Trophoblast cell (in vitro differentiated cells and primary cell): ENCODE measurements at regions not wholly inside any gene's neighbourhood (a gene's known extent, or its start where the extent isn't known, plus 50 kb on each side); places are given as distances from the start of the nearest gene placed in this dataset.

Source experiments
- DNase-seq, 2 donors: peaks; one replicate each; pipeline ENCODE4 v3.0.0-alpha.2; 2016
- H2AFZ ChIP-seq: 2 replicates; pipeline ENCODE4 v1.6.1; 2013; ENCODE audit warnings: low read length, moderate library complexity, mild to moderate bottlenecking; ENCODE audit not compliant: insufficient read depth, poor library complexity
- H2AK5ac ChIP-seq: 2 replicates; pipeline ENCODE4 v1.6.1; 2013; ENCODE audit warnings: mild to moderate bottlenecking, low read length
- H2BK120ac ChIP-seq: 2 replicates; pipeline ENCODE4 v1.6.1; 2013; ENCODE audit warnings: low read length, mild to moderate bottlenecking, moderate library complexity; ENCODE audit not compliant: insufficient read depth, poor library complexity
- H2BK12ac ChIP-seq: 2 replicates; pipeline ENCODE4 v1.6.1; 2013; ENCODE audit warnings: mild to moderate bottlenecking, low read length, moderate library complexity
- H2BK5ac ChIP-seq: 2 replicates; pipeline ENCODE4 v1.6.1; 2013; ENCODE audit warnings: low read length, low read depth, moderate library complexity, mild to moderate bottlenecking; ENCODE audit not compliant: poor library complexity
- H3K14ac ChIP-seq: 2 replicates; pipeline ENCODE4 v1.6.1; 2013; ENCODE audit warnings: mild to moderate bottlenecking, low read length
- H3K18ac ChIP-seq: 2 replicates; pipeline ENCODE4 v1.6.1; 2013; ENCODE audit warnings: mild to moderate bottlenecking, low read length
- H3K23ac ChIP-seq: 2 replicates; pipeline ENCODE4 v1.6.1; 2013; ENCODE audit warnings: low read length
- H3K27ac ChIP-seq: 2 replicates; pipeline ENCODE4 v1.5.1; 2013; ENCODE audit warnings: low read depth, mild to moderate bottlenecking, inconsistent platforms, low read length, moderate library complexity
- H3K27me3 ChIP-seq: 2 replicates; pipeline ENCODE4 v1.6.1; 2013; ENCODE audit warnings: inconsistent platforms, mild to moderate bottlenecking, low read length, moderate library complexity; ENCODE audit not compliant: insufficient read depth
- H3K36me3 ChIP-seq, 2 experiments: 1 replicate in 1 of 2; 2 replicates in 1 of 2; pipeline ENCODE4 v1.6.1; 2013; ENCODE audit warnings: low read length in 2 of 2, mild to moderate bottlenecking in 2 of 2, moderate library complexity in 1 of 2; ENCODE audit not compliant: insufficient read depth in 2 of 2, control insufficient read depth in 1 of 2
- H3K4ac ChIP-seq: 2 replicates; pipeline ENCODE4 v1.6.1; 2013; ENCODE audit warnings: low read depth, mild to moderate bottlenecking, low read length, moderate library complexity
- H3K4me1 ChIP-seq, 2 experiments: 1 replicate in 1 of 2; 2 replicates in 1 of 2; pipeline ENCODE4 v1.6.1; 2013; ENCODE audit warnings: low read length in 2 of 2, mild to moderate bottlenecking in 2 of 2, moderate library complexity in 1 of 2; ENCODE audit not compliant: insufficient read depth in 2 of 2, control insufficient read depth in 1 of 2
- H3K4me2 ChIP-seq: 2 replicates; pipeline ENCODE4 v1.6.1; 2013; ENCODE audit warnings: inconsistent platforms, mild to moderate bottlenecking, low read length, moderate library complexity
- H3K4me3 ChIP-seq: 2 replicates; pipeline ENCODE4 v1.5.1; 2013; ENCODE audit warnings: mild to moderate bottlenecking, low read depth, low read length, inconsistent platforms
- H3K79me1 ChIP-seq: one replicate; pipeline ENCODE4 v1.6.1; 2013; ENCODE audit warnings: low read length
- H3K79me2 ChIP-seq: 2 replicates; pipeline ENCODE4 v1.6.1; 2013; ENCODE audit warnings: low read length, mild to moderate bottlenecking; ENCODE audit not compliant: control insufficient read depth, insufficient read depth, poor library complexity
- H3K9ac ChIP-seq: 2 replicates; pipeline ENCODE4 v1.6.1; 2013; ENCODE audit warnings: mild to moderate bottlenecking, low read length
- H3K9me3 ChIP-seq: 2 replicates; pipeline ENCODE4 v1.6.1; 2013; ENCODE audit warnings: low read depth, mild to moderate bottlenecking, control low read depth, inconsistent platforms, low read length; ENCODE audit not compliant: insufficient read depth
- H4K12ac ChIP-seq: 2 replicates; pipeline ENCODE4 v1.6.1; 2013; ENCODE audit warnings: low read depth, mild to moderate bottlenecking, low read length, moderate library complexity
- H4K8ac ChIP-seq: 2 replicates; pipeline ENCODE4 v1.6.1; 2013; ENCODE audit warnings: low read depth, mild to moderate bottlenecking, low read length, moderate library complexity
- H4K91ac ChIP-seq: one replicate; pipeline ENCODE4 v1.6.1; 2013; ENCODE audit warnings: low read depth, mild to moderate bottlenecking, low read length, moderate library complexity
- WGBS: extraction: QIAGEN DNeasy Blood & Tissue Kit; methylation state at CpG from one replicate; pipeline ENCODE4 v1.1.7; 2013; ENCODE audit warnings: missing lambda C conversion rate; ENCODE audit not compliant: insufficient read length, insufficient coverage; ENCODE audit errors: extremely low coverage; 5-methylcytosine and 5-hydroxymethylcytosine counted together

DNA sequence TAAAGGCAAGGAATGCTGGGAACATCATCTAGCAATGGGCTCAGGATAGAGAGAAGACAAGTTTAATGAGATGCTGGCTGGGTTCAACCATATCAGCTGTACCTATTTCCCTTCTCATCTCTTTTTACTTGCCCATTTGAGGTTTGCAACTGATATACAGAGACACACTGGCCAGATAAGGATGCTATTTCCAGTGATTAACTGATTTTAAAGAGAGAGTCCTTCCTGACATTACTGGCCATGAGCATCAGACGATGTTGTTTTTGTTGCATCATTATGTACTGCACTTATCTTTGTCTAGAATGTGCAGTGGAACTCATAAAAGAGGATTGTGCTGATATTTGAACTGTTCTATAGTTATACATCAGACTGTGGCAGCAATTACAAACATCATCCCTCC, 252.7 kb downstream of the BTBD3 start:
- no peak overlapping the region for H3K4me3 ChIP-seq
- H3K23ac ChIP-seq = no peak overlapping the region
- H4K8ac ChIP-seq = no peak overlapping the region
- H3K18ac ChIP-seq = no peak overlapping the region
- H4K12ac ChIP-seq = no peak overlapping the region
- no peak overlapping the region for H2BK120ac ChIP-seq
- no peak overlapping the region for H3K14ac ChIP-seq
- H3K9me3 ChIP-seq = no peaks in the 10 kb centered on the region
- WGBS = no CpG with 5 or more reads among the region's 1 CpG
- no peaks in the 10 kb centered on the region for H3K27me3 ChIP-seq
- H2BK12ac ChIP-seq = no peak overlapping the region
- no peaks in the 10 kb centered on the region for H3K4me1 ChIP-seq
- no peaks in the 10 kb centered on the region for H3K79me2 ChIP-seq
- H3K36me3 ChIP-seq = no peaks in the 10 kb centered on the region
- H4K91ac ChIP-seq = no peak overlapping the region
- no peak overlapping the region for H3K4me2 ChIP-seq
- H3K79me1 ChIP-seq = no peaks in the 10 kb centered on the region
- H2AFZ ChIP-seq = no peak overlapping the region
- no peak overlapping the region for H3K4ac ChIP-seq
- no peak overlapping the region for H3K27ac ChIP-seq
- H2AK5ac ChIP-seq = no peak overlapping the region
- H3K9ac ChIP-seq = no peak overlapping the region
- H2BK5ac ChIP-seq = no peak overlapping the region
- DNase-seq = no peak

DNA sequence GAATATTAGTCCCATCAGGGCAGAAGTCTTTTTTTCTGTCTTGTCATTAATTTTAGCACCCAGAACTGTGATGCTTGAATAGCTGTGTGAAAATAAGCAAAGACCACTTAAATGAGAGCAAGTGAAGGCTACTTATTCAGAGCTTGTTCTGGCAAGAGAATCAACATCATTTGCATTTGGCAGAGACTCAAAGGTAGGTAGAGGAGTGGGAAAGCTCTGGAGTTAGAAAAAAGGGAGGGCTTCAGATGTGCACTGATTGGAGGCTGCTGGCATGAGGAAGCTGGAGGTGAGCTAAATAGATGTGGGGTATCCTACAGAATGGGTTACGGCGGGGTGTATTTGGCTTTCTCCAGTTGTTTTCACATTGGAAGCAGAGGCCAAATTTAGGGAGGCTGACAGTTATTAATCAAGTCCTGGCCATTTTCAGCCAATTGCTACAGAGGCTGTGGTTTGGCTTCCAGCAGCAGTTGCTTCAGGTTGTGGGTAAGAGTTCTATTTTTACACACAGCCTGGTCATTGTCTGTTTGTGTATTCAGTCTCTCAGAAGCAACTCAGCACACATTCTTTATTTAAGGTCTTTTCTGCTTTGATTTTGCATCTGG, 254.3 kb downstream of the BTBD3 start:
- DNase-seq = no peak
- Histone ChIP-seq H3K18ac (no peak overlapping the region), H2BK5ac (no peak overlapping the region), H3K27me3 (no peaks in the 10 kb centered on the region), H3K23ac (no peak overlapping the region), H3K79me2 (no peaks in the 10 kb centered on the region), H3K4me1 (no peaks in the 10 kb centered on the region), H4K12ac (no peak overlapping the region), H2BK12ac (no peak overlapping the region), H3K14ac (no peak overlapping the region), H3K27ac (no peak overlapping the region), H2BK120ac (no peak overlapping the region), H3K9ac (no peak overlapping the region), H4K91ac (no peak overlapping the region), H3K4me3 (no peak overlapping the region), H3K4ac (no peak overlapping the region), H2AK5ac (no peak overlapping the region), H4K8ac (no peak overlapping the region), H3K36me3 (no peaks in the 10 kb centered on the region), H2AFZ (no peak overlapping the region), H3K9me3 (peaks cover 1% of the 10 kb centered on the region), H3K79me1 (no peaks in the 10 kb centered on the region), H3K4me2 (no peak overlapping the region)
- no CpG with 5 or more reads among the region's 2 CpGs for WGBS

DNA sequence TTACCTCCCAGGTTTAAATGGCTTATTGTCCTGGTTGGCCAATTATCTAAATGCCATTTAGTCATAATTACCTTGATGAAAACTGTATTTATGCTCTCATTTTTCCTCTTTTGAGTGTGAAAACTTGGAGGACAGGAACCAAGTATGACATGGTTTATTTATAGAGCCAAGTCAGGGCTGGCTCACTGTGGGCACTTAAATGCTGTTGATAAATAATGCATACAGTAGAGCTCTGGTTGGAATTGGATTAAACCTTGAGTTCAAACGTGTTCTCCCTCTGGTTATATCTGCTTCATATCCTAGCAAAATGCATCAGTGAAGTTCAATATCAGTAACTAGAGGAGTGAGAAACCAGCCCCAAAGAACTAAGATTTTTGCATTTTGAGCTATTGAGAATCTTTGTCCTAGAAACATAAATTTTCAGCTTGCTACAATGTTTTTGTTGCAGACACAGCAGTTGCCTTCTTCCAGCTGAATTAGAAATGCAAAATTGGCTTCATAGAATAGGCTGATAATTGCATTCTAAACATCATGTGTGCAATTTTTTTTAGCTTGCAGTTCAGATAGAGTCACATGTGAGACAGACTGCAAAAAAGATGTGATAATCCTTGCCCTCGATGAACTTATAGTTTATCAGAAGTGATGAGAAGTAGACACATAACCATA, 255.8 kb downstream of the BTBD3 start:
- H3K4me3 ChIP-seq = no peak overlapping the region
- no peaks in the 10 kb centered on the region for H3K79me1 ChIP-seq
- no peak overlapping the region for H3K14ac ChIP-seq
- no peak overlapping the region for H4K8ac ChIP-seq
- H3K27me3 ChIP-seq = no peaks in the 10 kb centered on the region
- H3K4me2 ChIP-seq = no peak overlapping the region
- H4K12ac ChIP-seq = no peak overlapping the region
- no peak overlapping the region for H4K91ac ChIP-seq
- no peak overlapping the region for H3K23ac ChIP-seq
- H3K9ac ChIP-seq = no peak overlapping the region
- H3K4ac ChIP-seq = no peak overlapping the region
- no peaks in the 10 kb centered on the region for H3K4me1 ChIP-seq
- peaks cover 1% of the 10 kb centered on the region for H3K9me3 ChIP-seq
- WGBS = no CpG with 5 or more reads among the region's 2 CpGs
- H3K27ac ChIP-seq = no peak overlapping the region
- H2AFZ ChIP-seq = no peak overlapping the region
- H3K18ac ChIP-seq = no peak overlapping the region
- H2BK120ac ChIP-seq = no peak overlapping the region
- H3K79me2 ChIP-seq = no peaks in the 10 kb centered on the region
- H2BK12ac ChIP-seq = no peak overlapping the region
- no peak overlapping the region for H2AK5ac ChIP-seq
- H3K36me3 ChIP-seq = no peaks in the 10 kb centered on the region
- no peak overlapping the region for H2BK5ac ChIP-seq
- DNase-seq = no peak

DNA sequence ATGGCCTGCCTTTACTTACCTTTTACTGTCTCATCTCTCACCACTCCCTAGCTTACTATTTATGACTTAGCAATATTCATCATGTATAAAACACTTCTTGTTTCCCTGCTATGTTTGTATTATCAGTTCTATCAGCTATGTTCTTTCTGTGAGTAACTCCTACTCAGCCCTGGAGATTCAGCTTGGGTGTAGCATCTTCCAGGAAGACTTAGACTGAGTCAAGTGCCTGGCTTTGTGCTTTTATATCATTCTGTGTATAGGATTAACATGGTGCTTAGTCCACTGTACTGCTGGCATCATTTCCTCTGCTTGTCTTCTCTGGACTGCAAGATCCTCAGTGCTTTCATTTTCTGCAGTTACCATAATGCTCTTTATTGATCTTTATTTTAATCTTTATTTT, 257.8 kb downstream of the BTBD3 start:
- Histone ChIP-seq H3K4me1 (no peaks in the 10 kb centered on the region), H2BK120ac (no peak overlapping the region), H2AFZ (no peak overlapping the region), H4K12ac (no peak overlapping the region), H3K27ac (no peak overlapping the region), H3K36me3 (no peaks in the 10 kb centered on the region), H3K79me2 (no peaks in the 10 kb centered on the region), H3K27me3 (no peaks in the 10 kb centered on the region), H2BK5ac (no peak overlapping the region), H3K4me2 (no peak overlapping the region), H3K18ac (no peak overlapping the region), H3K23ac (no peak overlapping the region), H3K9ac (no peak overlapping the region), H3K79me1 (no peaks in the 10 kb centered on the region), H3K9me3 (peaks cover 1% of the 10 kb centered on the region), H3K4me3 (no peak overlapping the region), H3K4ac (no peak overlapping the region), H3K14ac (no peak overlapping the region), H4K91ac (no peak overlapping the region), H2AK5ac (no peak overlapping the region), H2BK12ac (no peak overlapping the region), H4K8ac (no peak overlapping the region)
- DNase-seq = no peak
